ENCODE measurements at regions not wholly inside any gene's neighbourhood (a gene's known extent, or its start where the extent isn't known, plus 50 kb on each side); places are given as distances from the start of the nearest gene placed in this dataset.

- no peak for TF ChIP-seq PAXIP1 (CRISPR knock-in tag; conservative IDR thresholded peaks at IDR 0.05)
- no peak for TF ChIP-seq CCAR2 (optimal IDR thresholded peaks at IDR 0.05; ENCODE audit: low read depth, low read length)
- TF ChIP-seq HNF4G (IDR thresholded peaks at IDR 0.05; ENCODE audit: borderline replicate concordance, low read depth, low read length) = no peak
- no peak for TF ChIP-seq HNF4G (CRISPR knock-in tag; IDR thresholded peaks at IDR 0.05; ENCODE audit: borderline replicate concordance, low read depth)
- peak in 1 of 2 experiments; percentile 28; a peak in 1 of 4 replicates for TF ChIP-seq EP300 (IDR thresholded peaks at IDR 0.05; ENCODE audit: low read depth in 2 of 2, low read length in 2 of 2)
- TF ChIP-seq EP300 (CRISPR knock-in tag; IDR thresholded peaks at IDR 0.05; ENCODE audit: borderline replicate concordance) = no peak
- no peak for TF ChIP-seq NFE2L2 (IDR thresholded peaks at IDR 0.05; ENCODE audit: low read length)
- peak; percentile 37; the same call in 1 of the 2 replicates for TF ChIP-seq MTA1 (CRISPR knock-in tag; IDR thresholded peaks at IDR 0.05; ENCODE audit: borderline replicate concordance)
- TF ChIP-seq GLI4 (CRISPR knock-in tag; IDR thresholded peaks at IDR 0.05; ENCODE audit: borderline replicate concordance) = no peak
- no peak for TF ChIP-seq SAFB2 (CRISPR knock-in tag; IDR thresholded peaks at IDR 0.05; ENCODE audit: borderline replicate concordance, low read depth)
- TF ChIP-seq FOSL2 (CRISPR knock-in tag; IDR thresholded peaks at IDR 0.05) = peak; percentile 80
- no peak for TF ChIP-seq CBX5 (CRISPR knock-in tag; IDR thresholded peaks at IDR 0.05; ENCODE audit: borderline replicate concordance)
- TF ChIP-seq SMAD9 (CRISPR knock-in tag; IDR thresholded peaks at IDR 0.05) = no peak
- no peak for TF ChIP-seq TOPORS (CRISPR knock-in tag; IDR thresholded peaks at IDR 0.05)
- TF ChIP-seq RARA (CRISPR knock-in tag; IDR thresholded peaks at IDR 0.05) = peak; percentile 93
- no peak for TF ChIP-seq ZNF468 (CRISPR knock-in tag; IDR thresholded peaks at IDR 0.05)
- no peak for TF ChIP-seq CERS6 (CRISPR knock-in tag; IDR thresholded peaks at IDR 0.05)
- no peak for TF ChIP-seq SNRNP70 (IDR thresholded peaks at IDR 0.05; ENCODE audit: low read depth, low read length)
- TF ChIP-seq ZXDC (CRISPR knock-in tag; IDR thresholded peaks at IDR 0.05) = no peak
Observed at GRCh38 chr14:101476916-101477553, 84.3 kb upstream of the DIO3 start (continued).
